ENCODE measurements at regions not wholly inside any gene's neighbourhood (a gene's known extent, or its start where the extent isn't known, plus 50 kb on each side); places are given as distances from the start of the nearest gene placed in this dataset.

GRCh38 chrX:141405853-141406492 lies 163.7 kb upstream of the SPANXC start:
- Histone ChIP-seq H3K79me2 (ENCODE audit: control insufficient read depth in 1 of 2, insufficient read depth in 2 of 2, low read length in 2 of 2) (no peaks in the 10 kb centered on the region), H2BK15ac (ENCODE audit: low read length) (no peak overlapping the region), H3K9me3 (ENCODE audit: insufficient read depth in 2 of 2, low read depth in 1 of 2, low read length in 1 of 2) (no peaks in the 10 kb centered on the region), H3K27me3 (replicated peaks in 1 of 4; ENCODE audit: control insufficient read depth in 3 of 4, extremely low read depth in 1 of 4, insufficient read depth in 3 of 4, low read length in 3 of 4) (no peaks in the 10 kb centered on the region), H4K20me1 (replicated peaks in 1 of 2; ENCODE audit: control insufficient read depth in 1 of 2, insufficient read depth in 2 of 2, low read length in 2 of 2) (no peaks in the 10 kb centered on the region), H3K27ac (ENCODE audit: low read depth, low read length) (no peak overlapping the region), H3K79me1 (ENCODE audit: low read depth, low read length) (no peaks in the 10 kb centered on the region), H3K4me2 (ENCODE audit: insufficient read depth in 1 of 2, low read depth in 2 of 2, low read length in 2 of 2) (no peak overlapping the region), H3K14ac (ENCODE audit: insufficient read length) (no peak overlapping the region), H4K91ac (replicated peaks; ENCODE audit: insufficient read length, low read length) (no peak overlapping the region), H3K4me3 (ENCODE audit: extremely low read depth in 1 of 4, insufficient read depth in 2 of 4, low read depth in 3 of 4, low read length in 4 of 4) (no peak overlapping the region), H3K4me1 (replicated peaks in 1 of 4; ENCODE audit: control insufficient read depth in 3 of 4, insufficient read depth in 4 of 4, low read length in 3 of 4) (no peaks in the 10 kb centered on the region), H3K23ac (ENCODE audit: insufficient read length) (no peak overlapping the region), H3K36me3 (ENCODE audit: control insufficient read depth in 2 of 4, insufficient read depth in 4 of 4, low read length in 3 of 4) (no peaks in the 10 kb centered on the region), H4K5ac (ENCODE audit: insufficient read length, low read depth, low read length) (no peak overlapping the region), H3K18ac (ENCODE audit: extremely low read depth, low read length) (no peak overlapping the region), H3K4ac (replicated peaks; ENCODE audit: insufficient read length, low read depth, low read length) (no peak overlapping the region), H3K56ac (replicated peaks; ENCODE audit: insufficient read length, low read depth, low read length) (no peak overlapping the region), H2AFZ (ENCODE audit: low read length) (no peak overlapping the region), H3K23me2 (ENCODE audit: low read depth, low read length) (no peaks in the 10 kb centered on the region), H2AK5ac (ENCODE audit: low read depth, low read length) (no peak overlapping the region), H2BK20ac (ENCODE audit: low read length) (no peak overlapping the region), H4K8ac (ENCODE audit: extremely low read depth, insufficient read depth, low read length) (no peak overlapping the region), H3K9ac (replicated peaks in 1 of 4; ENCODE audit: extremely low read depth in 1 of 4, low read depth in 3 of 4, low read length in 3 of 4) (no peak overlapping the region), H2BK5ac (ENCODE audit: low read depth, low read length) (no peak overlapping the region), H2BK120ac (replicated peaks; ENCODE audit: low read depth, low read length) (no peak overlapping the region), H2BK12ac (ENCODE audit: low read depth, low read length) (no peak overlapping the region)
- 88% methylated on average over 2 of the region's 2 CpGs; no CpG with 5 or more reads in 1 of the 2 experiments for WGBS, 2 experiments (ENCODE audit: extremely low coverage in 1 of 2, insufficient coverage in 1 of 2, insufficient read length in 1 of 2, insufficient replicate concordance in 2 of 2, low coverage in 1 of 2, low lambda C conversion rate in 2 of 2, missing lambda C conversion rate in 1 of 2)
- ChIA-PET POLR2A (ENCODE audit: partially characterized antibody) (no interaction called here), CTCF (ENCODE audit: partially characterized antibody) (no interaction called here)
- FAIRE-seq (no peak), DNase-seq (ENCODE audit: low read depth in 1 of 2, low spot score in 2 of 2) (no peak)
- TF ChIP-seq SRF (IDR thresholded peaks at IDR 0.05; ENCODE audit: low read depth, low read length) (no peak), SAP30 (IDR thresholded peaks at IDR 0.05; ENCODE audit: insufficient read depth, insufficient replicate concordance, low read length) (no peak), E2F6 (IDR thresholded peaks at IDR 0.05) (no peak)

Measured in H1 (cell line).